K562 (cell line): ENCODE measurements at regions not wholly inside any gene's neighbourhood (a gene's known extent, or its start where the extent isn't known, plus 50 kb on each side); places are given as distances from the start of the nearest gene placed in this dataset.

Source experiments
- DNMT1 ChIP-seq: fragments of 450-650 bp; IDR thresholded peaks from 2 replicates; pipeline ENCODE4 v1.6.1; 2016; ENCODE audit warnings: antibody characterized with exemption, mild to moderate bottlenecking
- FOXM1 ChIP-seq, 2 experiments: fragments of 450-650 bp in 1 of 2; sonication (generic) in 1 of 2; formaldehyde crosslinking in 1 of 2; IDR thresholded peaks; 2 replicates each; pipeline versions ENCODE4 v1.6.1 to v1.9.0; 2017 to 2022; ENCODE audit warnings: low read depth in 2 of 2, mild to moderate bottlenecking in 2 of 2, missing genetic modification reagents in 1 of 2, moderate library complexity in 1 of 2
- SP2 ChIP-seq: IDR thresholded peaks from 2 replicates; pipeline ENCODE4 v1.6.1; 2011; ENCODE audit warnings: mild to moderate bottlenecking, low read depth, low read length, moderate library complexity; ENCODE audit not compliant: poor library complexity, severe bottlenecking; ENCODE audit errors: extremely low read depth
- UBTF ChIP-seq, 2 experiments: IDR thresholded peaks; 2 replicates each; pipeline ENCODE4 v1.6.1; 2012; ENCODE audit warnings: improper control_type of control experiment in 2 of 2, low read depth in 2 of 2, low read length in 2 of 2, borderline replicate concordance in 1 of 2

DNA sequence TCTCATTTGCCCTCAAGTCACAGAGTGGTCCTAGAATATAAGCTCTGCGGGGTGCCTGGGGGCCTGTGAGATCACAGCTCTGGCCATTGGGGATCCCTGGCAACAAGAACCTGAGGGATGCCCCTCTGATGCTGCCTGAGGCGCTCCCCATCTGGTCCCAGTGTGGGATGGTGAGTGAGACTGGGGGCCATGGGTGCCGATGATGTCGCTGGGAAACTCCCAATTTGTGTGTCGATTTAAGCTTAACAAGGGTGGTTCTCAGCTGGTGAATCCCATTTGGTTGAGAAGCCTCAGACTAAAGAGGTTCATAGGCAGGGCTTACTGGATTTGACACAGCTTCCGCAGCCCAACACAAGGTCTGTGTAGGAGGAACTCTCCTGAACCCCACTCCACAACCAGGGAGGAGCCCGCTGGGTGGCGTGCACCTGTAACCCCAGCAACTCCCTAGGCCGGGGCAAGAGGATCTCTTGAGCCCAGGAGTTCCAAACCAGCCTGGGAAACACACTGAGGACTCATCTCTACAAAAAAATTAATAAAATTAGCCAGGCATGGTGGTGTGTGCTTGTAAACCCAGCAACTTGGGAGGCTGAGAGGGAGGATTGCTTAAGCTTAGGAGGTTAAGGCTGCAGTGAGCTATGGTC is 63.7 kb upstream of the SIAH1 start:
- no peak for TF ChIP-seq FOXM1 (IDR thresholded peaks at IDR 0.05; ENCODE audit: low read depth)
- TF ChIP-seq FOXM1 (CRISPR knock-in tag; IDR thresholded peaks at IDR 0.05; ENCODE audit: low read depth), result no peak
- TF ChIP-seq UBTF (IDR thresholded peaks at IDR 0.05; ENCODE audit: borderline replicate concordance in 1 of 2, low read depth in 2 of 2, low read length in 2 of 2), result no peak
- no peak for TF ChIP-seq SP2
- TF ChIP-seq DNMT1, result no peak
